ENCODE measurements at regions not wholly inside any gene's neighbourhood (a gene's known extent, or its start where the extent isn't known, plus 50 kb on each side); places are given as distances from the start of the nearest gene placed in this dataset.

GRCh38 chr5:155765715-155766114 lies 561.2 kb upstream of the SGCD start:
- Histone ChIP-seq H3K36me3 (ENCODE audit: insufficient read depth, low read length) (no peaks in the 10 kb centered on the region), H3K27me3 (ENCODE audit: insufficient read depth, low read length, poor library complexity) (no peaks in the 10 kb centered on the region), H3K4me2 (ENCODE audit: insufficient read depth, low read length) (no peak overlapping the region), H3K4me3 (ENCODE audit: low read depth in 1 of 2, low read length in 2 of 2) (no peak overlapping the region), H3K79me2 (ENCODE audit: insufficient read depth, low read length) (no peaks in the 10 kb centered on the region), H3K9ac (ENCODE audit: low read depth, low read length) (no peak overlapping the region), H3K27ac (ENCODE audit: low read length) (no peak overlapping the region), H2AFZ (ENCODE audit: low read depth, low read length) (no peak overlapping the region), H3K4me1 (ENCODE audit: insufficient read depth, low read length) (no peaks in the 10 kb centered on the region), H3K9me3 (ENCODE audit: insufficient read depth, low read length, severe bottlenecking) (no peaks in the 10 kb centered on the region), H4K20me1 (ENCODE audit: insufficient read depth, low read length) (no peaks in the 10 kb centered on the region)
- TF ChIP-seq EZH2 (IDR thresholded peaks at IDR 0.05; ENCODE audit: borderline replicate concordance, low read depth, low read length, severe bottlenecking) (no peak), CTCF (IDR thresholded peaks at IDR 0.05; ENCODE audit: borderline replicate concordance, extremely low read depth, low read length, poor library complexity, severe bottlenecking) (no peak)
- no peak for ATAC-seq (ENCODE audit: insufficient read depth, low read depth)
- no peak for DNase-seq

DNA sequence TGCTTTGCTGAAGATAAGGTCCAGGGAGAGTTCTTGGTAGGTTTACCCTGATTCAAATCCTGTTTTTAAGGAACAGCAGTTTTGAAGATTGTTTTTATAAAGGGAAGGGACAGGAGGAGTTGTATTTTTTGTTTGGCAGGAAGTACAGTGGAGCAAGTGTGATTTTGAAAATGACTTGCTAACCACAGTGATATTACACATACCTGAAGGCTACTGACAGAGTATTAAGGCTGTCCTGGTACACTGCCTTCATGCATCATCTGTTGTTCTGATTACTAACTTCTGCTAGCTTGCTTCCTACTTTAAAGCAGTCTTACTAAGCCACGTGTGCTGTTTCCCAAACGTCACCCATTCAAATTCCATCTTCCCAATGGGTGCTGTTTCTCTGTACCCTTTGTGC lies 559.5 kb upstream of the SGCD start:
- no peak for TF ChIP-seq EZH2 (IDR thresholded peaks at IDR 0.05; ENCODE audit: borderline replicate concordance, low read depth, low read length, severe bottlenecking)
- H2AFZ ChIP-seq (ENCODE audit: low read depth, low read length) = no peak overlapping the region
- no peak overlapping the region for H3K9ac ChIP-seq (ENCODE audit: low read depth, low read length)
- no peaks in the 10 kb centered on the region for H3K79me2 ChIP-seq (ENCODE audit: insufficient read depth, low read length)
- no peak overlapping the region for H3K4me2 ChIP-seq (ENCODE audit: insufficient read depth, low read length)
- H4K20me1 ChIP-seq (ENCODE audit: insufficient read depth, low read length) = no peaks in the 10 kb centered on the region
- DNase-seq = no peak
- no peak overlapping the region for H3K27ac ChIP-seq (ENCODE audit: low read length)
- H3K27me3 ChIP-seq (ENCODE audit: insufficient read depth, low read length, poor library complexity) = no peaks in the 10 kb centered on the region
- no peak for ATAC-seq (ENCODE audit: insufficient read depth, low read depth)
- no peaks in the 10 kb centered on the region for H3K36me3 ChIP-seq (ENCODE audit: insufficient read depth, low read length)
- H3K9me3 ChIP-seq (ENCODE audit: insufficient read depth, low read length, severe bottlenecking) = no peaks in the 10 kb centered on the region
- no peaks in the 10 kb centered on the region for H3K4me1 ChIP-seq (ENCODE audit: insufficient read depth, low read length)
- no peak overlapping the region for H3K4me3 ChIP-seq (ENCODE audit: low read depth in 1 of 2, low read length in 2 of 2)

- Histone ChIP-seq H3K27ac (ENCODE audit: low read length) (no peak overlapping the region), H4K20me1 (ENCODE audit: insufficient read depth, low read length) (no peaks in the 10 kb centered on the region), H2AFZ (ENCODE audit: low read depth, low read length) (no peak overlapping the region), H3K4me2 (ENCODE audit: insufficient read depth, low read length) (no peak overlapping the region), H3K9ac (ENCODE audit: low read depth, low read length) (no peak overlapping the region), H3K36me3 (ENCODE audit: insufficient read depth, low read length) (no peaks in the 10 kb centered on the region), H3K79me2 (ENCODE audit: insufficient read depth, low read length) (no peaks in the 10 kb centered on the region), H3K4me3 (ENCODE audit: low read depth in 1 of 2, low read length in 2 of 2) (no peak overlapping the region), H3K27me3 (ENCODE audit: insufficient read depth, low read length, poor library complexity) (no peaks in the 10 kb centered on the region), H3K4me1 (ENCODE audit: insufficient read depth, low read length) (no peaks in the 10 kb centered on the region), H3K9me3 (ENCODE audit: insufficient read depth, low read length, severe bottlenecking) (no peaks in the 10 kb centered on the region)
- no peak for TF ChIP-seq CTCF (IDR thresholded peaks at IDR 0.05; ENCODE audit: borderline replicate concordance, extremely low read depth, low read length, poor library complexity, severe bottlenecking)
- no peak for TF ChIP-seq EZH2 (IDR thresholded peaks at IDR 0.05; ENCODE audit: borderline replicate concordance, low read depth, low read length, severe bottlenecking)
- ATAC-seq (ENCODE audit: insufficient read depth, low read depth) (no peak), DNase-seq (no peak)
Observed at GRCh38 chr5:155768332-155768731, 558.6 kb upstream of the SGCD start.

DNA sequence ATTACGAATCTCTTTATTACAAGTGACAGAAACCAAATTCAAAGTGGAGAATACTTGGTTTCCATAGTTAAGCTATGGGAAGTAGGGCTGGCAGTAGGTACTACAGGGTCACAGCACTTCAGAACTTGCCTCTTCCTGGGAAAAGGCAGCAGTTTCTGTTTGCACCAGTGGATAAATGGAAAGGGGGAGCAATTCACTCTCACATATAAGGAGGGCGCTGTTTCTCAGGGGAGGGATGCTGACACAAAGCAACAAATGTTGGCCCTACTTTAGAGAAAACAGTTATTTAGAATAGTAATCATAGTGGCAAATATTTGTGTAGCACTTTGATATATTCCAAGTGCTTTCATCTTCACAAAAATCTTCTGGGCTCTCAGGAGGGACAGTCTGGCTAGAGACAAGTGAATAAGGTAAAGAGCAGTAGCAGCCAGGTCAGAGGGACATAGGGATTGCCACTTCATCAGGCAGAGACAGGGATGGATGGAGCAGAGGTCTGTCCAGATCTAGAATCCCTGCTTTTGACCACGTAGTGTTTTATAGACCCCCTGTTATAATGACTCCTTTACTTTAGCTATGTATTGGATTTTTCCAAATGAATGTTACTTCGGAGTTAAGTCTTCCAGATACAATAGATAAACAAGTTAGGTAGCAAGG lies 554.8 kb upstream of the SGCD start:
- DNase-seq (no peak), ATAC-seq (ENCODE audit: insufficient read depth, low read depth) (no peak)
- H3K9ac ChIP-seq (ENCODE audit: low read depth, low read length) = no peak overlapping the region
- H3K36me3 ChIP-seq (ENCODE audit: insufficient read depth, low read length) = no peaks in the 10 kb centered on the region
- H3K27ac ChIP-seq (ENCODE audit: low read length) = no peak overlapping the region
- no peaks in the 10 kb centered on the region for H3K4me1 ChIP-seq (ENCODE audit: insufficient read depth, low read length)
- H3K27me3 ChIP-seq (ENCODE audit: insufficient read depth, low read length, poor library complexity) = no peaks in the 10 kb centered on the region
- H2AFZ ChIP-seq (ENCODE audit: low read depth, low read length) = no peak overlapping the region
- no peaks in the 10 kb centered on the region for H3K79me2 ChIP-seq (ENCODE audit: insufficient read depth, low read length)
- TF ChIP-seq CTCF (IDR thresholded peaks at IDR 0.05; ENCODE audit: borderline replicate concordance, extremely low read depth, low read length, poor library complexity, severe bottlenecking) = no peak
- no peak for TF ChIP-seq EZH2 (IDR thresholded peaks at IDR 0.05; ENCODE audit: borderline replicate concordance, low read depth, low read length, severe bottlenecking)
- H3K4me3 ChIP-seq (ENCODE audit: low read depth in 1 of 2, low read length in 2 of 2) = no peak overlapping the region
- no peak overlapping the region for H3K4me2 ChIP-seq (ENCODE audit: insufficient read depth, low read length)
- no peaks in the 10 kb centered on the region for H3K9me3 ChIP-seq (ENCODE audit: insufficient read depth, low read length, severe bottlenecking)
- H4K20me1 ChIP-seq (ENCODE audit: insufficient read depth, low read length) = no peaks in the 10 kb centered on the region

Measured in DND-41 (cell line).